GM13976 (cell line): ENCODE measurements at regions not wholly inside any gene's neighbourhood (a gene's known extent, or its start where the extent isn't known, plus 50 kb on each side); places are given as distances from the start of the nearest gene placed in this dataset.

Experiments used
- DNase-seq: peaks from one replicate; pipeline ENCODE4 v3.0.0; 2012; ENCODE audit warnings: low spot score
- in situ Hi-C: fragments of 300-500 bp; cut with MboI; formaldehyde crosslinking; loops from one replicate; pipeline ENCODE4 v1.12.0; 2022; ENCODE audit warnings: low sequenced_read_pairs, mixed read lengths, inconsistent platforms; ENCODE audit not compliant: unreplicated experiment
- TF ChIP-seq, protein P1 (sequence below): IDR thresholded peaks from 2 replicates; pipeline ENCODE4 v1.5.1; 2012; ENCODE audit warnings: borderline replicate concordance, mild to moderate bottlenecking; ENCODE audit not compliant: insufficient read depth; ENCODE audit errors: extremely low read depth, missing control alignments, control extremely low read depth

DNA sequence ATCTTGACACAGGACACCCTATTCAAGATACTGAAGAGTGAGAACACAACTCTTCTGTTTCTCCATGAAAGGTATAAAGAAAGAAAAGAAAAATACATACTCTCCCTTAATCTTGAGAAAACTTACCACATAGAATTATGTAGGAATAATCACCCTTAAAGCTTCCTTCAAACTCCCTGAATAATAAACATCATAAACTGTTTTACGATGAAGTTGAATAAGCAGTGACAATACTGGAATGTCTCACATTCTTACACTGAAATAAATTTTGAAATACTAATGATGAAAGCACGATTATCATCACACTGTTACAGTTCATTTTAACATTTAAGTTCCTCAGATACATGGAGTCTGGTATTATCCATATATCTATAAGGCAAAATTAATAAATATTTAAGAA, 306.2 kb downstream of the IPMK start:
- no peak for DNase-seq
- in situ Hi-C loops: no loop called here
- TF ChIP-seq, protein P1, sequence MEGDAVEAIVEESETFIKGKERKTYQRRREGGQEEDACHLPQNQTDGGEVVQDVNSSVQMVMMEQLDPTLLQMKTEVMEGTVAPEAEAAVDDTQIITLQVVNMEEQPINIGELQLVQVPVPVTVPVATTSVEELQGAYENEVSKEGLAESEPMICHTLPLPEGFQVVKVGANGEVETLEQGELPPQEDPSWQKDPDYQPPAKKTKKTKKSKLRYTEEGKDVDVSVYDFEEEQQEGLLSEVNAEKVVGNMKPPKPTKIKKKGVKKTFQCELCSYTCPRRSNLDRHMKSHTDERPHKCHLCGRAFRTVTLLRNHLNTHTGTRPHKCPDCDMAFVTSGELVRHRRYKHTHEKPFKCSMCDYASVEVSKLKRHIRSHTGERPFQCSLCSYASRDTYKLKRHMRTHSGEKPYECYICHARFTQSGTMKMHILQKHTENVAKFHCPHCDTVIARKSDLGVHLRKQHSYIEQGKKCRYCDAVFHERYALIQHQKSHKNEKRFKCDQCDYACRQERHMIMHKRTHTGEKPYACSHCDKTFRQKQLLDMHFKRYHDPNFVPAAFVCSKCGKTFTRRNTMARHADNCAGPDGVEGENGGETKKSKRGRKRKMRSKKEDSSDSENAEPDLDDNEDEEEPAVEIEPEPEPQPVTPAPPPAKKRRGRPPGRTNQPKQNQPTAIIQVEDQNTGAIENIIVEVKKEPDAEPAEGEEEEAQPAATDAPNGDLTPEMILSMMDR: no peak

DNA sequence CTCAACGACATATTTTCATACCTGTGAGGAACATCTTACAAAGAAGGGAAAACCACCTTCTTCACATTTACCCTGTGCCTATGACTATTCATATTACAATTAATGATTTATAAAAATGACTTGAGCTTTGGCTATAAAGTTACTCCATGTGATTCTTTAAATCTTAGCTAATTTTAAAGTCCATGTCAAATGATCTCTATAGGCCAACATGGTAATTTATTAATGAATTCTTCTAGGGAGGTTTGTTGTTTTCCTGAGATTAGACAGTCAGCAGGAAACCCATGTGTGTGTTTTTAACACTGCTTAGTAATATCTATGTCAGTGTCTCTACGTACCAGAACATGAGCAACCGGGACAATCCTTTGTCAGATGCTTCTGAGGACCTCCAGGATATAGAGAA, 307.3 kb downstream of the IPMK start:
- TF ChIP-seq, protein P1: no peak
- in situ Hi-C loops: no loop called here

DNA sequence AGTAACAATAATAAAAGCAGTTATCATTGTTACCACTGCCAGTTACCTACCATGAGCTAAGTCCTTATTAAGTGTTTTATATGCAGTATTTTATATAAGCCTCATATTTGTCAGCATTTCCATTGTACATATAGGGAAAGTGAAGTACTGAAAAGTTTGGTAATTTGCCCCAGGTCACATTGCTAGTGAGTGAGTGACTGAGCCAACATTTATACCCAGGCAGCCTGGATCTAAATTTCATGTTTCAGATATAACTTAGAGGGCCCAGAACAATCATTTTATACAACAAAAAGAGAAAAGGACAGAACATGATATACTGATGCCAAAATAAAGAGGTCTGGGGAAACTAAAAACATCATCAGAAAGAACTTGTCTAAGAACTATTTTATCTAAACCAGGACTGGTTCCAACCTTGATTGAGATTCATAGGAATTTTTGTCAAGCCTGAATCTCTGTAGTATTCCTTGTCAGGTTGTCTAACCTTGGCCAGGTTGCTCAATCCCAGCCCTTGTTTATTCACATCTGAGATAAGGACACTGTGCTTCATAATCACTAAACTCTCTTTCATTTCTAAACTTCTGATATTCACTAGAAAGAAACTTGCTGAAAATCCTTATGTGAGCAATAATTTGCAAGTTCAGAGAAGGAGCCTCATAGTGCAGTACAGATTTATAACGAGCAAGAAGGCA, 308.2 kb downstream of the IPMK start:
- DNase-seq: no peak
- TF ChIP-seq, protein P1: no peak
- in situ Hi-C loops: no loop called here

More for the DNA sequence above, 307.3 kb downstream of the IPMK start:
- no peak for DNase-seq

DNA sequence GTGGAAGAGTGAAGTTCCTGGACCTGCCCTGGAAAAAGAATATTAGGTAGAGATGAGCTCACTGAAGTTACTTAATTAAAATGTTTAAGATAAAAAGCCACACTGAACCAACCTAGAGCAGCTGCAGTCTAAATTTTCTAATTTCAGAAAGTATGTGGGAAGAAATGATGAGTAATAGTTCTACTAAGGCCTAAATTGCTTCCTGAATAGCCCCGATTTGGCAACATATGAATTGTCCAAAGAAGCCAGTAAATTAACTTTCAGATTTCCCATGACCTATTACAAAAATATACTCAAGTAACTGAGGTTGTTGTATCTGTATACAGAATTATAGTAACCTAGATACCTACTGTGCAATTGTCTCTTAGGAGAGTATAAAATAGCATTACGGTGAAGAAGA, 312.6 kb downstream of the IPMK start:
- TF ChIP-seq, protein P1: no peak
- no peak for DNase-seq
- in situ Hi-C loops: no loop called here

DNA sequence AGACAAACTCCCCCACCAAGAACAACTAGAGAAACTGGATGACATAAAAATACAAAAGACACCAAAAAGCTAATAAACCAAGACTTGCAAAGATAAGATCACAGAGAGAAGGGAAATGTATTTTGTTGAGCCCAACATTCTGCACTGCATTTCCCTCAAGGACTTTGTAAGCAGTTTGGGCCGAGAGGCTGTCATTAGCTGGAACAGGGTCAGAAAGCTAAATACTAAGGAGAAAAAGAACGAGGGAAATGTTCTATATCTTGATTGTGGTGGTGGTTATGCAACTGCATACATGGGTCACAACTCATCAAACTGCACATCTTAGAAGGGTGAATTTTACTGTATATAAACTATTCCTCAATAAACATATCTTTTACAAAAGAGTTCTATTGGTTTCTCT, 315.0 kb downstream of the IPMK start:
- in situ Hi-C loops: no loop called here
- no peak for DNase-seq
- TF ChIP-seq, protein P1: no peak

DNA sequence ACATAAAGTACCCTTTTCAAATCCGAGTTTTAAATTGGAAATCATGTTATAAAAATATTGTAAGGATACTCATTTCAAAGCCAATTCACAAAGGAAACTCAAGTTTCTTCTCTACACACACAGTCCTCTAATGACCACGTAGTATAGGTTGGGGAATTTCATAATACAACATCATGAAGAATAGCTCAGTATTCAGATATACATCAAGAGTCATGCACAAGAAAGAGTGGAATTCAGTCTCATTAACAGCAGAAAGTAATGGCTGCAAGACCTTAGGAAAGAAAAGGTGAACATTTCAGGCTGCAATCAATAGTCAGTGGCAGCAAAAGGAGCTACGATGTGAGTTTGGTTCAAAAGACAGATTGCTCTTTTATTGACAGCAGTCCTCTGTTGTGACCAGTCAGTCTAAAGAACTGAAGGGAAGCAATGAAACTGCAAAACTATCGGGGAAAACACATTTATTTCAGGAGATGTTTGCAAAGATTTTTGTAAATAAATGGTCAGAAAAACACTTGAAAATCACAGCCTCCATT, 317.2 kb downstream of the IPMK start:
- DNase-seq: no peak
- in situ Hi-C loops: no loop called here
- TF ChIP-seq, protein P1: no peak
